Astrocyte (in vitro differentiated cells and primary cell): ENCODE measurements at regions not wholly inside any gene's neighbourhood (a gene's known extent, or its start where the extent isn't known, plus 50 kb on each side); places are given as distances from the start of the nearest gene placed in this dataset.
"Not testable (repeated sequence)": the region's sequence is repeated elsewhere in the genome, so short reads cannot be mapped to it uniquely, and the experiment has no call there.

Source experiments
- DNase-seq: peaks from one replicate; pipeline ENCODE4 v3.0.0-alpha.2; 2010; ENCODE audit warnings: low read depth
- FAIRE-seq: peaks from 2 replicates; lab custom pipeline; 2011; peaks lifted over from hg19 to GRCh38; lab: Jason Lieb, UNC
- H2AFZ ChIP-seq: 2 replicates; pipeline ENCODE4 v1.6.0; 2012; ENCODE audit warnings: low read depth, low read length, inconsistent platforms
- H3K27ac ChIP-seq: 2 replicates; pipeline ENCODE4 v1.5.1; 2011; ENCODE audit warnings: low read depth, low read length, inconsistent platforms
- H3K27me3 ChIP-seq: 2 replicates; pipeline ENCODE4 v1.6.0; 2011; ENCODE audit warnings: low read length, inconsistent platforms; ENCODE audit not compliant: insufficient read depth
- H3K36me3 ChIP-seq: 2 replicates; pipeline ENCODE4 v1.5.1; 2011; ENCODE audit warnings: low read length, inconsistent platforms; ENCODE audit not compliant: insufficient read depth
- H3K4me1 ChIP-seq: 2 replicates; pipeline ENCODE4 v1.5.1; 2011; ENCODE audit warnings: low read length, inconsistent platforms; ENCODE audit not compliant: insufficient read depth
- H3K4me2 ChIP-seq: 2 replicates; pipeline ENCODE4 v1.6.0; 2012; ENCODE audit warnings: low read length, inconsistent platforms
- H3K4me3 ChIP-seq: 2 replicates; pipeline ENCODE4 v1.5.1; 2011; ENCODE audit warnings: low read depth, mild to moderate bottlenecking, low read length, inconsistent platforms; ENCODE audit not compliant: insufficient read depth
- H3K79me2 ChIP-seq: 2 replicates; pipeline ENCODE4 v1.6.0; 2012; ENCODE audit warnings: mild to moderate bottlenecking, low read length, inconsistent platforms; ENCODE audit not compliant: insufficient read depth
- H3K9ac ChIP-seq: 2 replicates; pipeline ENCODE4 v1.6.0; 2012; ENCODE audit warnings: mild to moderate bottlenecking, low read length, inconsistent platforms
- H3K9me3 ChIP-seq: 2 replicates; pipeline ENCODE4 v1.5.1; 2012; ENCODE audit warnings: low read depth, mild to moderate bottlenecking, low read length, inconsistent platforms; ENCODE audit not compliant: insufficient read depth
- H4K20me1 ChIP-seq: 2 replicates; pipeline ENCODE4 v1.6.0; 2012; ENCODE audit warnings: low read length, inconsistent platforms; ENCODE audit not compliant: insufficient read depth
- H3K27ac Mint-ChIP-seq: one replicate; pipeline ENCODE4 v1.8.0; 2021; ENCODE audit warnings: mild to moderate bottlenecking, mixed read lengths; ENCODE audit not compliant: unreplicated experiment
- H3K27me3 Mint-ChIP-seq: one replicate; pipeline ENCODE4 v1.8.0; 2021; ENCODE audit warnings: low read depth, mixed read lengths; ENCODE audit not compliant: unreplicated experiment
- H3K36me3 Mint-ChIP-seq: one replicate; pipeline ENCODE4 v1.8.0; 2021; ENCODE audit warnings: low read depth, mixed read lengths; ENCODE audit not compliant: unreplicated experiment
- H3K4me1 Mint-ChIP-seq: one replicate; pipeline ENCODE4 v1.8.0; 2021; ENCODE audit warnings: low read depth, mixed read lengths; ENCODE audit not compliant: unreplicated experiment
- H3K4me3 Mint-ChIP-seq: one replicate; pipeline ENCODE4 v1.8.0; 2021; ENCODE audit warnings: mild to moderate bottlenecking, moderate library complexity, mixed read lengths; ENCODE audit not compliant: unreplicated experiment
- H3K9me3 Mint-ChIP-seq: one replicate; pipeline ENCODE4 v1.8.0; 2021; ENCODE audit warnings: mild to moderate bottlenecking, mixed read lengths; ENCODE audit not compliant: unreplicated experiment
- EZH2 ChIP-seq: IDR thresholded peaks from 2 replicates; pipeline ENCODE4 v1.6.1; 2012; ENCODE audit warnings: mild to moderate bottlenecking, low read length, inconsistent platforms; ENCODE audit not compliant: insufficient read depth
- TF ChIP-seq, protein P1 (sequence below): IDR thresholded peaks from 2 replicates; pipeline ENCODE4 v1.5.1; 2011; ENCODE audit warnings: low read depth, mild to moderate bottlenecking, inconsistent platforms, low read length, moderate library complexity; ENCODE audit not compliant: insufficient read depth

DNA sequence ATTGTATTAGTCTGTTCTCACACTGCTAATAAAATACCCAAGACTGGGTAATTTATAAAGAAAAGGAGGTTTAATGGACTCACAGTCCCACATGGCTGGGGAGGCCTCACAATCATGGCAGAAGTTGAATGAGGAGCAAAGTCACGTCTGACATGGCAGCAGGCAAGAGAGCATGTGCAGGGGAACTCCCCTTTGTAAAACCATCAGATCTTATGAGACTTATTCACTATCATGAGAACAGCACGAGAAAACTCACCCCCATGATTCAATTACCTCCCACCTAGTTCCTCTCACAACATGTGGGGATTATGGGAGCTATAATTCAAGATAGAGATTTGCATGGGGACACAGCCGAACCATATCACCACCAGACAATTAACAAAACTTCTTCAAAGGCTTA is 84.4 kb upstream of the ANKRD1 start:
- peaks cover 14% of the 10 kb centered on the region for H3K4me1 Mint-ChIP-seq
- H3K27ac Mint-ChIP-seq, H3K36me3 ChIP-seq, H3K79me2 ChIP-seq, H4K20me1 ChIP-seq, H3K4me3 ChIP-seq, H3K27ac ChIP-seq, H3K27me3 ChIP-seq, H3K4me2 ChIP-seq, H2AFZ ChIP-seq, H3K27me3 Mint-ChIP-seq, FAIRE-seq, H3K9me3 ChIP-seq, H3K9ac ChIP-seq, DNase-seq, H3K9me3 Mint-ChIP-seq, H3K4me1 ChIP-seq, H3K4me3 Mint-ChIP-seq, H3K36me3 Mint-ChIP-seq: not testable (repeated sequence)

DNA sequence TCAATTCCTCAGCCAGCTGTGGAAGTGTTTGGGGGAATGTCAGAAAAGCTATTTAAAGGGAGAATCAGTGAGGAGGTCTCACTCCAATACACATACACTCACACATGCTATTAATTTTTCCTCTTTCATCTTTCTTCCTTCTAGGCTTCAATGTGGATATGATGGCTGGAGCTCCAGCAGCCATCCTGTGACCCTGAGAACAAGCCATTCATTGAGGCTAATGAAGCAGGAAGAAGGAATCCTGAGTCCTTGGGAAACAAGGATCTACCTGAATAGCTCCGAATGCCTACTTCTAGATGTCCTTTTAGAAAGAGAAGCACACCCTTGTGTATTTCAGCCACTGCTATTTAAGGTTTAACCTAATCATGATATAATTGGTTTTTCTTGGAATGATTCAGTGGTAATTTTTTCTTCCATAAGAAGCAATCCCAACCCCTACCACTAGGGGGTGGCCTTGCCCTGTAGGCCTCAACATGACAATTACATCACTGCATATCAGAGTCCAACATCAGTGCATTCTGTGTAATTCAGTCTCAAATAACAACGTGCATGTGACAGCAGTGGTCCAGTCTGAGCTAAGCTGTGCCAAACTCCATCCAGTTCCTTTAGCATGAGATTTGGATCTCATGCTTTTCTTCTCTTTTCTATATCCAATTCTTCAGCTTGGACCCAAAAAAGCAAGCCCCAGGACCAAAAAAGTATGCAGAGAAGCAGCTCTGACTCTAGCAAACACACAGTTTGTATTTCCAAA is 85.3 kb upstream of the ANKRD1 start:
- peaks cover 14% of the 10 kb centered on the region for H3K4me1 Mint-ChIP-seq
- peak overlapping the region; percentile 47 for H3K27ac Mint-ChIP-seq
- H3K9ac ChIP-seq, result no peak overlapping the region
- FAIRE-seq (peak; percentile 9), DNase-seq (peak; percentile 66)
- H3K4me3 Mint-ChIP-seq, result no peak overlapping the region
- no peaks in the 10 kb centered on the region for H3K27me3 ChIP-seq
- no peaks in the 10 kb centered on the region for H3K4me1 ChIP-seq
- H3K79me2 ChIP-seq, result no peaks in the 10 kb centered on the region
- no peaks in the 10 kb centered on the region for H4K20me1 ChIP-seq
- H3K4me2 ChIP-seq, result no peak overlapping the region
- no peaks in the 10 kb centered on the region for H3K9me3 ChIP-seq
- H3K36me3 ChIP-seq, result no peaks in the 10 kb centered on the region
- no peak overlapping the region for H3K27ac ChIP-seq
- no peak overlapping the region for H3K4me3 ChIP-seq
- no peaks in the 10 kb centered on the region for H3K27me3 Mint-ChIP-seq
- H3K36me3 Mint-ChIP-seq, result no peaks in the 10 kb centered on the region
- TF ChIP-seq, protein P1, sequence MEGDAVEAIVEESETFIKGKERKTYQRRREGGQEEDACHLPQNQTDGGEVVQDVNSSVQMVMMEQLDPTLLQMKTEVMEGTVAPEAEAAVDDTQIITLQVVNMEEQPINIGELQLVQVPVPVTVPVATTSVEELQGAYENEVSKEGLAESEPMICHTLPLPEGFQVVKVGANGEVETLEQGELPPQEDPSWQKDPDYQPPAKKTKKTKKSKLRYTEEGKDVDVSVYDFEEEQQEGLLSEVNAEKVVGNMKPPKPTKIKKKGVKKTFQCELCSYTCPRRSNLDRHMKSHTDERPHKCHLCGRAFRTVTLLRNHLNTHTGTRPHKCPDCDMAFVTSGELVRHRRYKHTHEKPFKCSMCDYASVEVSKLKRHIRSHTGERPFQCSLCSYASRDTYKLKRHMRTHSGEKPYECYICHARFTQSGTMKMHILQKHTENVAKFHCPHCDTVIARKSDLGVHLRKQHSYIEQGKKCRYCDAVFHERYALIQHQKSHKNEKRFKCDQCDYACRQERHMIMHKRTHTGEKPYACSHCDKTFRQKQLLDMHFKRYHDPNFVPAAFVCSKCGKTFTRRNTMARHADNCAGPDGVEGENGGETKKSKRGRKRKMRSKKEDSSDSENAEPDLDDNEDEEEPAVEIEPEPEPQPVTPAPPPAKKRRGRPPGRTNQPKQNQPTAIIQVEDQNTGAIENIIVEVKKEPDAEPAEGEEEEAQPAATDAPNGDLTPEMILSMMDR, result peak; percentile 98
- TF ChIP-seq EZH2, result no peak
- H2AFZ ChIP-seq, result no peak overlapping the region
- peaks cover 4% of the 10 kb centered on the region for H3K9me3 Mint-ChIP-seq

DNA sequence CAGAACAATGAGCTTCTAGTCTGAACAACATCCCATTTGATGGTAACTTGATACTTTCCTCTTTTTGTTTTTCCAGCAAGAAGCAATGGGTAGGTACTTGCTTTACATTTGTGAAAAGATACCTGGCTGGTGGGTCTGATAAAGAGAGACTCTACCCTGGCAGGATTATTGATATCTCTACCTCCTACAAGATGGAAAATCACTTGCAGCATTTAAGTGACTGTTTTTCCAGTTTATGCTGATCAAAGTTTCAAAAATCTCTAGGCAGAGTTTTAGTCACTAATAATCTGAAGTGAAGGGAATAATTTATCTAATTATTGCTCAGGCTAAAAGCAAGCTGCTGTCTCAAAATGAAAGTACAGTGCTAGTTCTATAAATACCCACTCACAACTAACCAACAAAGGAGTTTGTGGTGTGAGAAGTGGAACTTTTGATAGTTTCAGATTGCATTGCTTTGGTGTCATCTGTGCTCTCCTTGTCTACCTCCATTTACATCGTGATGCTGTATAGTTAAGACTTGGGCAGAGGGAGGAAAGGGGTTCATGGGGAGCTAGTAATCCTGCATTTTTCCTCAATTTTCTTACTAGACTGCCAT is 86.0 kb upstream of the ANKRD1 start:
- FAIRE-seq, result no peak
- no peak for TF ChIP-seq EZH2
- TF ChIP-seq, protein P1, result no peak

More for the DNA sequence above, 86.0 kb upstream of the ANKRD1 start:
- Histone ChIP-seq H3K4me2 (no peak overlapping the region), H3K9ac (no peak overlapping the region), H3K27me3 (no peaks in the 10 kb centered on the region), H2AFZ (no peak overlapping the region), H3K9me3 (no peaks in the 10 kb centered on the region), H3K79me2 (no peaks in the 10 kb centered on the region), H3K4me1 (no peaks in the 10 kb centered on the region), H3K4me3 (no peak overlapping the region), H3K36me3 (no peaks in the 10 kb centered on the region), H3K27ac (no peak overlapping the region), H4K20me1 (no peaks in the 10 kb centered on the region)
- no peak for DNase-seq
- Mint-ChIP-seq H3K36me3 (no peaks in the 10 kb centered on the region), H3K9me3 (peaks cover 4% of the 10 kb centered on the region), H3K4me1 (peaks cover 14% of the 10 kb centered on the region), H3K4me3 (no peak overlapping the region), H3K27ac (peak overlapping the region; percentile 47), H3K27me3 (no peaks in the 10 kb centered on the region)
